Activated CD4-positive, CD25-positive, alpha-beta regulatory T cell treated with anti-CD3 and anti-CD28 coated beads, Interleukin-2, amount 50 U/mL, for 24 hours (primary cell): ENCODE measurements at regions not wholly inside any gene's neighbourhood (a gene's known extent, or its start where the extent isn't known, plus 50 kb on each side); places are given as distances from the start of the nearest gene placed in this dataset.
"Not testable (repeated sequence)": the region's sequence is repeated elsewhere in the genome, so short reads cannot be mapped to it uniquely, and the experiment has no call there.

ENCODE experiments used
- ATAC-seq, 2 donors: fragments of 150-1000 bp; cut with Tn5 transposase; one replicate each; pipeline ENCODE4 v1.10.0; 2021; ENCODE audit warnings: mild to moderate bottlenecking in 1 of 2, moderate library complexity in 1 of 2

GRCh38 chr11:98243897-98244296 lies 776.9 kb upstream of the CNTN5 start:
- no peak for ATAC-seq

- ATAC-seq, result no peak
These were observed 759.8 kb upstream of the CNTN5 start for GRCh38 chr11:98260983-98261382.

GRCh38 chr11:98277251-98277912 lies 743.4 kb upstream of the CNTN5 start:
- no peak for ATAC-seq

GRCh38 chr11:98289617-98290263 lies 731.0 kb upstream of the CNTN5 start:
- ATAC-seq, result no peak

GRCh38 chr11:98296091-98296880 lies 724.5 kb upstream of the CNTN5 start:
- ATAC-seq, result no peak

GRCh38 chr11:98300719-98301118 lies 720.0 kb upstream of the CNTN5 start:
- no peak for ATAC-seq

- ATAC-seq, result no peak
These were observed 712.8 kb upstream of the CNTN5 start for GRCh38 chr11:98307827-98308491.

GRCh38 chr11:98330306-98330705 lies 690.4 kb upstream of the CNTN5 start:
- not testable (repeated sequence) for ATAC-seq

GRCh38 chr11:98358551-98358950 lies 662.2 kb upstream of the CNTN5 start:
- ATAC-seq, result no peak

- no peak for ATAC-seq
These were observed 655.6 kb upstream of the CNTN5 start for GRCh38 chr11:98365190-98365589.

GRCh38 chr11:98365941-98366340 lies 654.8 kb upstream of the CNTN5 start:
- ATAC-seq, result no peak

- ATAC-seq, result no peak
These were observed 630.4 kb upstream of the CNTN5 start for GRCh38 chr11:98390391-98390790.

GRCh38 chr11:98394500-98394899 lies 626.2 kb upstream of the CNTN5 start:
- ATAC-seq, result not testable (repeated sequence)

GRCh38 chr11:98398508-98398907 lies 622.2 kb upstream of the CNTN5 start:
- ATAC-seq, result no peak

- ATAC-seq, result no peak
These were observed 611.7 kb upstream of the CNTN5 start for GRCh38 chr11:98409069-98409468.

- no peak for ATAC-seq
These were observed 609.0 kb upstream of the CNTN5 start for GRCh38 chr11:98411777-98412176.

GRCh38 chr11:98417256-98417755 lies 603.4 kb upstream of the CNTN5 start:
- no peak for ATAC-seq

- ATAC-seq, result no peak
These were observed 596.8 kb upstream of the CNTN5 start for GRCh38 chr11:98423933-98424332.

- ATAC-seq, result not testable (repeated sequence)
These were observed 596.0 kb upstream of the CNTN5 start for GRCh38 chr11:98424773-98425172.

- no peak for ATAC-seq
These were observed 589.0 kb upstream of the CNTN5 start for GRCh38 chr11:98431463-98432359.

- ATAC-seq, result no peak
These were observed 586.5 kb upstream of the CNTN5 start for GRCh38 chr11:98434296-98434695.

- ATAC-seq, result no peak
These were observed 567.4 kb upstream of the CNTN5 start for GRCh38 chr11:98453378-98453777.
